ENCODE measurements at regions not wholly inside any gene's neighbourhood (a gene's known extent, or its start where the extent isn't known, plus 50 kb on each side); places are given as distances from the start of the nearest gene placed in this dataset.

GRCh38 chr18:60649107-60649506 lies 276.5 kb upstream of the MC4R start:
- POLR2A ChIA-PET: no interaction called here
- DNase-seq (ENCODE audit: low read depth, low spot score): no peak
- CTCF ChIA-PET: no interaction called here
- TF ChIP-seq CTCF (IDR thresholded peaks at IDR 0.05; ENCODE audit: insufficient read depth, low read length, missing control alignments): no peak
- no peak overlapping the region for H3K4me3 ChIP-seq (ENCODE audit: low read depth, low read length)

- CTCF ChIA-PET: no interaction called here
- POLR2A ChIA-PET: no interaction called here
- H3K4me3 ChIP-seq (ENCODE audit: low read depth, low read length): no peak overlapping the region
- DNase-seq (ENCODE audit: low read depth, low spot score): no peak
- no peak for TF ChIP-seq CTCF (IDR thresholded peaks at IDR 0.05; ENCODE audit: insufficient read depth, low read length, missing control alignments)
Observed at GRCh38 chr18:60649842-60650536, 277.4 kb upstream of the MC4R start.

DNA sequence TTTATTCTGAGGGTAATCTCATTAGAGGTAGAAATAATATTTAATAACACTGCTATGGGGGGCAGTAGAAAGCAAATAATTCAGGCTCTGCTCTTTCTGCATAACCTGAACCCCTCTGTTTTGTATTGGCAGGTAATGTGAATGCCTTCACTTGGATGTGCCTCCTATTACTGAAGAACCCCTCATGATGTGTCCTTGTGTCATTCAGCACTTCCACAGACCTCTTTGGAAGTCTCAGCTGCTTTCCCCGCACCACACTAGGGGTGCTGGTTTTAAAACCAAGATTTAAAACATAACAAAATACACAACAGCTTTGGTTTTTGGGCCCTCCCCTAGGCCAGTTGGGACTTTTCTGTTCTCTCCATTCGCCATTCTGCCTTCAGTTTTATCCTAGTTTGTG lies 281.7 kb upstream of the MC4R start:
- CTCF ChIA-PET: interaction anchor here (0.6 kb wide), 1 partner anchor 13 kb away, joined by 3 read pairs; no protein-coding TSS in a partner anchor
- DNase-seq (ENCODE audit: low read depth, low spot score): no peak
- TF ChIP-seq CTCF (IDR thresholded peaks at IDR 0.05; ENCODE audit: insufficient read depth, low read length, missing control alignments): no peak
- H3K4me3 ChIP-seq (ENCODE audit: low read depth, low read length): no peak overlapping the region
- POLR2A ChIA-PET: no interaction called here

GRCh38 chr18:60656553-60656952 lies 284.0 kb upstream of the MC4R start:
- DNase-seq (ENCODE audit: low read depth, low spot score): no peak
- no peak for TF ChIP-seq CTCF (IDR thresholded peaks at IDR 0.05; ENCODE audit: insufficient read depth, low read length, missing control alignments)
- CTCF ChIA-PET: no interaction called here
- POLR2A ChIA-PET: no interaction called here
- H3K4me3 ChIP-seq (ENCODE audit: low read depth, low read length): no peak overlapping the region

DNA sequence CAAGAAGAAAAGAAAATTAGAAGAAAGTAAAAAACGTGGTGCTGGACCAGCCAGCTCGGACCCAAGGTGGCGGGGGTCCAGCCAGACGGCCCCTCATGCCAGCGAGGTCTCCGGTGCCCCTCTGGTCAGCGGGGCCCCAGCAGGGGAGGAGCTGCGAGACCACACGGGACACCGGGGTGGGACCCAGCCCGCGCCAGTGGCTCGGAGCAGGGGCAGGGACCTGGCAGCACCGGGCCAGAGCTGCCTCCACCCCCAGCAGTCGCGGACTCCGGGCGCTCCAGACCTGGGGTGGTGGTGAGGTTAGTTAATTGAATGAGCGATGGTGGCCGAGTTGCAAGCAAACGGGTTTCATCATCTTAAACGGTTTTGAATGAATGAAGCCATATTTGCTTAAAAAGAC lies 289.9 kb upstream of the MC4R start:
- ChIA-PET POLR2A (no interaction called here), CTCF (no interaction called here)
- TF ChIP-seq CTCF (IDR thresholded peaks at IDR 0.05; ENCODE audit: insufficient read depth, low read length, missing control alignments): no peak
- no peak overlapping the region for H3K4me3 ChIP-seq (ENCODE audit: low read depth, low read length)
- DNase-seq (ENCODE audit: low read depth, low spot score): no peak

DNA sequence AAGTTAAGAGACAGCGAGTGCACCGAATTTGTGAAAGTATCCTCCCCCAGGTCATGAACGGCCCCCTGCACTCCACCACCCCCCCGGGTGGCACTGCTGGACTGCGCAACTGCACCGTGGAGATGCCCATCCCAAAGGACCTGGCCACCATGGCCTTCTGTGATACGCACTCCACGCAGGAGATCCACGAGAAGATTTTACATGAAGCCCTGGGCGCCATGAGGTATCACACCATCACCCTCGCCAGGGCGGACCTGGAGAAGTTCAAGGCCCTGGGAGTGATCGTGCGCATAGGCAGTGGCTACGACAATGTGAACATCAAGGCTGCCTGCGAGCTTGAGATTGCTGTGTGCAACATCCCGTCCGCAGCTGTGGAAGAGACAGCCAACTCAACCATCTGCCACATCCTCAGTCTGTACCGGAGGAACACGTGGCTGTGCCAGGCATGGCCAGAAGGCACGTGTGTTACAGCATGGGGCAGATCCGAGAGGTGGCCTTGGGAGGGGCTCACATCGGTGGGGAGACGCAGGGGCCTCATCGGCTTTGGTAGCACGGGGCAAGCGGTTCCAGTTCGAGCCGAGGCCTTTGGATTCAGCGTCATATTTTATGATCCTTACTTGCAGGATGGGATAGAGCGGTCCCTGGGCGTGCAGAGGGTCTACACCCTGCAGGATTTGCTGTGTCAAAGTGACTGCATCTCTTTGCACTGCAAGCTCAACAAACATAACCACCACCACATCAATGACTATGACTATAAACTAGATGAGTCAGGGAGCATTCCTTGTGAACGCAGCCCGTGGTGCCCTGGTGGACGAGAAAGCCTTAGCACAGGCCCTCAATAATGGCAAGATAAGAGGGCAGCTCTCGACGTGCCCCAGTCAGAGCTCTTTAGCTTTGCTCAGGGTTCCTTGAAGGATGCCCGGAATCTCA lies 290.8 kb upstream of the MC4R start:
- DNase-seq (ENCODE audit: low read depth, low spot score): no peak
- no peak for TF ChIP-seq CTCF (IDR thresholded peaks at IDR 0.05; ENCODE audit: insufficient read depth, low read length, missing control alignments)
- ChIA-PET POLR2A (no interaction called here), CTCF (no interaction called here)
- no peak overlapping the region for H3K4me3 ChIP-seq (ENCODE audit: low read depth, low read length)

Measured in AG04449 (cell line).